Retina (tissue), 1 donor: ENCODE measurements at regions not wholly inside any gene's neighbourhood (a gene's known extent, or its start where the extent isn't known, plus 50 kb on each side); places are given as distances from the start of the nearest gene placed in this dataset.
"Not testable (repeated sequence)": the region's sequence is repeated elsewhere in the genome, so short reads cannot be mapped to it uniquely, and the experiment has no call there.

Source experiments
- DNase-seq: peaks from one replicate; pipeline ENCODE4 v3.0.0-alpha.2; 2016

GRCh38 chr17:27365329-27365945 is 71.5 kb downstream of the WSB1 start:
- not testable (repeated sequence) for DNase-seq

GRCh38 chr17:27366437-27366836 is 72.5 kb downstream of the WSB1 start:
- no peak for DNase-seq

GRCh38 chr17:27367121-27367981 is 73.4 kb downstream of the WSB1 start:
- DNase-seq, result no peak

- no peak for DNase-seq
Observed at GRCh38 chr17:27368151-27368795, 74.4 kb downstream of the WSB1 start.

- DNase-seq, result no peak
Observed at GRCh38 chr17:27368980-27369379, 75.1 kb downstream of the WSB1 start.

- no peak for DNase-seq
Observed at GRCh38 chr17:27370776-27371175, 76.9 kb downstream of the WSB1 start.

GRCh38 chr17:27373695-27374094 is 79.8 kb downstream of the WSB1 start:
- DNase-seq, result not testable (repeated sequence)

- no peak for DNase-seq
Observed at GRCh38 chr17:27376637-27377547, 79.4 kb upstream of the KSR1 start.

- no peak for DNase-seq
Observed at GRCh38 chr17:27378482-27379175, 77.6 kb upstream of the KSR1 start.

GRCh38 chr17:27379888-27380533 is 76.2 kb upstream of the KSR1 start:
- peak; percentile 62 for DNase-seq

- peak; percentile 23 for DNase-seq
Observed at GRCh38 chr17:27380551-27380950, 75.7 kb upstream of the KSR1 start.

GRCh38 chr17:27381007-27381501 is 75.2 kb upstream of the KSR1 start:
- DNase-seq, result peak; percentile 58

- no peak for DNase-seq
Observed at GRCh38 chr17:27382025-27382424, 74.2 kb upstream of the KSR1 start.

GRCh38 chr17:27384261-27384701 is 72.0 kb upstream of the KSR1 start:
- no peak for DNase-seq

GRCh38 chr17:27384726-27385125 is 71.5 kb upstream of the KSR1 start:
- DNase-seq, result no peak

- no peak for DNase-seq
Observed at GRCh38 chr17:27385626-27386025, 70.6 kb upstream of the KSR1 start.

- no peak for DNase-seq
Observed at GRCh38 chr17:27386206-27387075, 69.8 kb upstream of the KSR1 start.

- no peak for DNase-seq
Observed at GRCh38 chr17:27389542-27390140, 66.6 kb upstream of the KSR1 start.

GRCh38 chr17:27390540-27390939 is 65.7 kb upstream of the KSR1 start:
- DNase-seq, result no peak

- no peak for DNase-seq
Observed at GRCh38 chr17:27391427-27391826, 64.8 kb upstream of the KSR1 start.
